ENCODE measurements at regions not wholly inside any gene's neighbourhood (a gene's known extent, or its start where the extent isn't known, plus 50 kb on each side); places are given as distances from the start of the nearest gene placed in this dataset.

GRCh38 chr1:199122085-199122484 lies 483.2 kb downstream of the PTPRC start:
- in situ Hi-C loops (cut with HindIII; ENCODE audit: low sequenced_read_pairs) = no loop called here

GRCh38 chr1:199122532-199123311 lies 483.9 kb downstream of the PTPRC start:
- no peak for TF ChIP-seq CTCF (IDR thresholded peaks at IDR 0.05; ENCODE audit: low read depth, low read length, missing control alignments)
- peak; percentile 18 for DNase-seq (ENCODE audit: low read depth)
- no peak overlapping the region for H3K4me3 ChIP-seq (ENCODE audit: low read depth, low read length)
- in situ Hi-C loops (cut with HindIII; ENCODE audit: low sequenced_read_pairs) = no loop called here

More at GRCh38 chr1:199122085-199122484, 483.2 kb downstream of the PTPRC start:
- no peak for TF ChIP-seq CTCF (IDR thresholded peaks at IDR 0.05; ENCODE audit: low read depth, low read length, missing control alignments)
- DNase-seq (ENCODE audit: low read depth) = no peak
- no peak overlapping the region for H3K4me3 ChIP-seq (ENCODE audit: low read depth, low read length)

GRCh38 chr1:199123615-199124014 lies 484.8 kb downstream of the PTPRC start:
- no peak for TF ChIP-seq CTCF (IDR thresholded peaks at IDR 0.05; ENCODE audit: low read depth, low read length, missing control alignments)
- H3K4me3 ChIP-seq (ENCODE audit: low read depth, low read length) = no peak overlapping the region
- DNase-seq (ENCODE audit: low read depth) = no peak
- in situ Hi-C loops (cut with HindIII; ENCODE audit: low sequenced_read_pairs) = no loop called here

GRCh38 chr1:199124351-199124750 lies 485.5 kb downstream of the PTPRC start:
- no peak overlapping the region for H3K4me3 ChIP-seq (ENCODE audit: low read depth, low read length)
- TF ChIP-seq CTCF (IDR thresholded peaks at IDR 0.05; ENCODE audit: low read depth, low read length, missing control alignments) = no peak
- in situ Hi-C loops (cut with HindIII; ENCODE audit: low sequenced_read_pairs) = no loop called here
- DNase-seq (ENCODE audit: low read depth) = no peak

- in situ Hi-C loops (cut with HindIII; ENCODE audit: low sequenced_read_pairs) = no loop called here
- no peak for TF ChIP-seq CTCF (IDR thresholded peaks at IDR 0.05; ENCODE audit: low read depth, low read length, missing control alignments)
- no peak for DNase-seq (ENCODE audit: low read depth)
- no peak overlapping the region for H3K4me3 ChIP-seq (ENCODE audit: low read depth, low read length)
Observed at GRCh38 chr1:199129247-199129646, 490.4 kb downstream of the PTPRC start.

- H3K4me3 ChIP-seq (ENCODE audit: low read depth, low read length) = no peak overlapping the region
- TF ChIP-seq CTCF (IDR thresholded peaks at IDR 0.05; ENCODE audit: low read depth, low read length, missing control alignments) = no peak
- no peak for DNase-seq (ENCODE audit: low read depth)
- in situ Hi-C loops (cut with HindIII; ENCODE audit: low sequenced_read_pairs) = no loop called here
Observed at GRCh38 chr1:199132006-199132405, 493.2 kb downstream of the PTPRC start.
